DOHH2 (cell line): ENCODE measurements at regions not wholly inside any gene's neighbourhood (a gene's known extent, or its start where the extent isn't known, plus 50 kb on each side); places are given as distances from the start of the nearest gene placed in this dataset.

Source experiments
- H3F3A ChIP-seq: fragments of 200-600 bp; sonication (generic), shearing (Covaris generic); 2 replicates; pipeline ENCODE4 v1.6.0; 2016; ENCODE audit warnings: antibody characterized with exemption, mild to moderate bottlenecking; ENCODE audit not compliant: control insufficient read depth, insufficient read depth
- H3K27ac ChIP-seq: fragments of 200-600 bp; sonication (generic); 2 replicates; pipeline ENCODE4 v1.5.1; 2014; ENCODE audit warnings: low read depth, mild to moderate bottlenecking, low read length, moderate library complexity
- H3K27me3 ChIP-seq: fragments of 200-600 bp; sonication (generic); 2 replicates; pipeline ENCODE4 v1.6.1; 2014; ENCODE audit warnings: mild to moderate bottlenecking, low read length, mixed read lengths; ENCODE audit not compliant: control insufficient read depth
- H3K36me3 ChIP-seq: fragments of 200-600 bp; sonication (generic); 2 replicates; pipeline ENCODE4 v1.6.1; 2014; ENCODE audit warnings: mild to moderate bottlenecking, low read length, moderate library complexity, mixed read lengths; ENCODE audit not compliant: control insufficient read depth
- H3K4me1 ChIP-seq: fragments of 200-600 bp; sonication (generic); 2 replicates; pipeline ENCODE4 v1.6.1; 2014; ENCODE audit warnings: mild to moderate bottlenecking, low read length, mixed read lengths; ENCODE audit not compliant: control insufficient read depth
- H3K4me2 ChIP-seq: fragments of 200-600 bp; sonication (generic); 2 replicates; pipeline ENCODE4 v1.6.0; 2014; ENCODE audit warnings: mild to moderate bottlenecking, low read length, moderate library complexity
- H3K4me3 ChIP-seq: fragments of 200-600 bp; sonication (generic); 2 replicates; pipeline ENCODE4 v1.5.1; 2014; ENCODE audit warnings: mild to moderate bottlenecking, low read length, mixed read lengths
- H3K79me2 ChIP-seq: fragments of 200-600 bp; sonication (generic); 2 replicates; pipeline ENCODE4 v1.6.1; 2014; ENCODE audit warnings: mild to moderate bottlenecking, low read length, mixed read lengths; ENCODE audit not compliant: control insufficient read depth
- H3K9me2 ChIP-seq: fragments of 200-600 bp; sonication (generic); replicated peaks from 2 replicates; pipeline ENCODE4 v1.6.1; 2014; ENCODE audit warnings: mild to moderate bottlenecking, low read length, mixed read lengths; ENCODE audit not compliant: control insufficient read depth
- H3K9me3 ChIP-seq: fragments of 200-600 bp; sonication (generic); 2 replicates; pipeline ENCODE4 v1.6.1; 2014; ENCODE audit warnings: antibody characterized with exemption, low read length, mixed read lengths; ENCODE audit not compliant: control insufficient read depth, insufficient read depth
- H4K20me1 ChIP-seq: fragments of 200-600 bp; sonication (generic); 2 replicates; pipeline ENCODE4 v1.6.0; 2014; ENCODE audit warnings: low read depth, mild to moderate bottlenecking, antibody characterized with exemption, low read length, moderate library complexity; ENCODE audit not compliant: control insufficient read depth, insufficient read depth
- CTCF ChIP-seq: fragments of 200-600 bp; sonication (generic); IDR thresholded peaks from one replicate; pipeline ENCODE4 v1.5.1; 2014; ENCODE audit warnings: antibody characterized with exemption, mild to moderate bottlenecking, low read depth, low read length; ENCODE audit not compliant: poor library complexity, severe bottlenecking
- EZH2phosphoT487 ChIP-seq: fragments of 200-600 bp; sonication (generic); IDR thresholded peaks from 2 replicates; pipeline ENCODE4 v1.6.1; 2017; ENCODE audit warnings: borderline replicate concordance, mild to moderate bottlenecking, antibody characterized with exemption, low read length, moderate library complexity, mixed read lengths

- Histone ChIP-seq H3K9me2 (no peaks in the 10 kb centered on the region), H3K27ac (no peak overlapping the region), H3K79me2 (no peaks in the 10 kb centered on the region), H3K9me3 (no peaks in the 10 kb centered on the region), H3K27me3 (no peaks in the 10 kb centered on the region), H3K36me3 (no peaks in the 10 kb centered on the region), H4K20me1 (no peaks in the 10 kb centered on the region), H3K4me2 (no peak overlapping the region), H3K4me3 (no peak overlapping the region), H3K4me1 (no peaks in the 10 kb centered on the region), H3F3A (no peaks in the 10 kb centered on the region)
- TF ChIP-seq EZH2phosphoT487 (no peak), CTCF (no peak)
Observed at GRCh38 chr4:53644607-53645006, 53.3 kb upstream of the LNX1 start.
